IMR-90 (cell line): ENCODE measurements at regions not wholly inside any gene's neighbourhood (a gene's known extent, or its start where the extent isn't known, plus 50 kb on each side); places are given as distances from the start of the nearest gene placed in this dataset.

Experiments
- ATAC-seq: fragments of 200-7000 bp; cut with Tn5 transposase; 2 replicates; pipeline ENCODE4 v1.9.1; 2020; ENCODE audit warnings: low read depth, mild to moderate bottlenecking, moderate library complexity
- BruUV-seq: library from RNA; stranded (reverse); fragments of 400-500 nt; replicated peaks from 2 replicates; lab custom pipeline; 2021; lab: Mats Ljungman, UMichigan
- CTCF ChIA-PET: fragments of 300-600 bp; formaldehyde crosslinking; extraction: SDS; loops from one replicate; lab custom pipeline; 2021; ENCODE audit warnings: antibody characterized with exemption; lab: Yijun Ruan, JAX
- POLR2A ChIA-PET: fragments of 300-600 bp; sonication (Branson Sonifier 250); formaldehyde crosslinking; loops from one replicate; lab custom pipeline; 2022; ENCODE audit warnings: antibody characterized with exemption; ENCODE audit not compliant: unreplicated experiment; lab: Charles Lee
- DNase-seq: peaks from one replicate; pipeline ENCODE4 v3.0.0; 2013
- H2AFZ ChIP-seq: replicated peaks from 2 replicates; pipeline ENCODE3; 2013; ENCODE audit warnings: low read length, mild to moderate bottlenecking; ENCODE audit not compliant: poor library complexity
- H2AK5ac ChIP-seq: 2 replicates; pipeline ENCODE4 v1.6.1; 2013; ENCODE audit warnings: low read depth, low read length, inconsistent platforms
- H2AK9ac ChIP-seq: replicated peaks from 2 replicates; pipeline ENCODE3; 2013; ENCODE audit warnings: mild to moderate bottlenecking, low read depth, low read length, moderate library complexity; ENCODE audit not compliant: poor library complexity
- H2BK120ac ChIP-seq: 2 replicates; pipeline ENCODE4 v1.6.1; 2013; ENCODE audit warnings: low read depth, low read length, inconsistent platforms
- H2BK15ac ChIP-seq: 3 replicates; pipeline ENCODE4 v1.6.1; 2013; ENCODE audit warnings: low read depth, low read length, inconsistent platforms
- H2BK20ac ChIP-seq: 2 replicates; pipeline ENCODE4 v1.6.1; 2013; ENCODE audit warnings: low read depth, mild to moderate bottlenecking, inconsistent platforms, low read length, moderate library complexity
- H2BK5ac ChIP-seq: 2 replicates; pipeline ENCODE4 v1.6.1; 2013; ENCODE audit warnings: mild to moderate bottlenecking, low read depth, low read length, inconsistent platforms; ENCODE audit not compliant: poor library complexity, severe bottlenecking
- H3K14ac ChIP-seq: replicated peaks from 2 replicates; pipeline ENCODE4 v1.6.1; 2013; ENCODE audit warnings: low read depth, low read length, inconsistent platforms
- H3K18ac ChIP-seq: 2 replicates; pipeline ENCODE4 v1.6.1; 2013; ENCODE audit warnings: low read depth, low read length, control low read depth
- H3K23ac ChIP-seq: 2 replicates; pipeline ENCODE4 v1.6.1; 2013; ENCODE audit warnings: low read depth, low read length, inconsistent platforms
- H3K27ac ChIP-seq: 2 replicates; pipeline ENCODE4 v1.5.1; 2013; ENCODE audit warnings: mild to moderate bottlenecking, control low read depth, low read length; ENCODE audit not compliant: insufficient read depth
- H3K27me3 ChIP-seq: 2 replicates; pipeline ENCODE4 v1.6.1; 2013; ENCODE audit warnings: low read length; ENCODE audit not compliant: control insufficient read depth, insufficient read depth
- H3K36me3 ChIP-seq: 2 replicates; pipeline ENCODE4 v1.6.1; 2013; ENCODE audit warnings: low read length, mixed read lengths; ENCODE audit not compliant: control insufficient read depth, insufficient read depth
- H3K4ac ChIP-seq: 2 replicates; pipeline ENCODE4 v1.6.1; 2013; ENCODE audit warnings: low read depth, low read length, inconsistent platforms
- H3K4me1 ChIP-seq: 2 replicates; pipeline ENCODE4 v1.6.1; 2013; ENCODE audit warnings: low read length, mixed read lengths; ENCODE audit not compliant: control insufficient read depth, insufficient read depth
- H3K4me2 ChIP-seq: 2 replicates; pipeline ENCODE4 v1.6.1; 2013; ENCODE audit warnings: low read depth, mild to moderate bottlenecking, control low read depth, low read length, moderate library complexity
- H3K4me3 ChIP-seq: 2 replicates; pipeline ENCODE4 v1.5.1; 2013; ENCODE audit warnings: low read depth, mild to moderate bottlenecking, control low read depth, low read length, moderate library complexity; ENCODE audit not compliant: insufficient read depth
- H3K56ac ChIP-seq: 2 replicates; pipeline ENCODE4 v1.6.1; 2013; ENCODE audit warnings: low read length, inconsistent platforms; ENCODE audit not compliant: insufficient read depth; ENCODE audit errors: extremely low read depth
- H3K79me1 ChIP-seq, 2 experiments: 2 replicates each; pipeline ENCODE4 v1.6.1; 2013; ENCODE audit warnings: low read length in 2 of 2, inconsistent platforms in 1 of 2, low read depth in 1 of 2
- H3K9ac ChIP-seq: 2 replicates; pipeline ENCODE4 v1.6.1; 2013; ENCODE audit warnings: low read depth, low read length, control low read depth
- H3K9me1 ChIP-seq: 2 replicates; pipeline ENCODE4 v1.6.1; 2013; ENCODE audit warnings: low read length, inconsistent platforms; ENCODE audit not compliant: insufficient read depth
- H3K9me3 ChIP-seq: 2 replicates; pipeline ENCODE4 v1.6.1; 2013; ENCODE audit warnings: low read length; ENCODE audit not compliant: control insufficient read depth, insufficient read depth
- H4K20me1 ChIP-seq: 2 replicates; pipeline ENCODE4 v1.6.1; 2013; ENCODE audit warnings: low read length, inconsistent platforms; ENCODE audit not compliant: insufficient read depth
- H4K5ac ChIP-seq: 2 replicates; pipeline ENCODE4 v1.6.1; 2013; ENCODE audit warnings: mild to moderate bottlenecking, low read depth, low read length, control low read depth
- H4K8ac ChIP-seq, 2 experiments: 2 replicates each; pipeline ENCODE4 v1.6.1; 2013; ENCODE audit warnings: low read depth in 2 of 2, low read length in 2 of 2, control low read depth in 1 of 2, inconsistent platforms in 1 of 2
- H4K91ac ChIP-seq: 2 replicates; pipeline ENCODE4 v1.6.1; 2013; ENCODE audit warnings: low read depth, low read length, inconsistent platforms; ENCODE audit not compliant: insufficient read depth
- BHLHE40 ChIP-seq: fragments of 150-350 bp; IDR thresholded peaks from 2 replicates; pipeline ENCODE4 v1.6.1; 2016; ENCODE audit warnings: mild to moderate bottlenecking, low read depth, low read length
- MXI1 ChIP-seq: IDR thresholded peaks from 2 replicates; pipeline ENCODE4 v1.6.1; 2012; ENCODE audit warnings: low read depth, mild to moderate bottlenecking, low read length, moderate library complexity, borderline replicate concordance
- RAD21 ChIP-seq: IDR thresholded peaks from 2 replicates; pipeline ENCODE4 v1.6.1; 2012; ENCODE audit warnings: low read length, improper control_type of control experiment
- SMC3 ChIP-seq: fragments of 150-350 bp; IDR thresholded peaks from 2 replicates; pipeline ENCODE4 v1.6.1; 2016; ENCODE audit warnings: low read depth, mild to moderate bottlenecking, antibody characterized with exemption, low read length, moderate library complexity
- WGBS, 2 experiments: methylation state at CpG; one replicate each; pipeline versions ENCODE4 v1.1.5 to v1.1.7; 2013; ENCODE audit warnings: missing lambda C conversion rate in 2 of 2; ENCODE audit not compliant: insufficient read length in 1 of 2; ENCODE audit errors: extremely low coverage in 2 of 2; 5-methylcytosine and 5-hydroxymethylcytosine counted together
- dilution Hi-C: fragments of 300-500 bp; cut with HindIII; formaldehyde crosslinking; loops from one replicate; pipeline ENCODE4 v1.14.3; 2018; ENCODE audit warnings: low sequenced_read_pairs; ENCODE audit not compliant: unreplicated experiment
- in situ Hi-C: fragments of 300-500 bp; cut with MboI; formaldehyde crosslinking; loops from 3 replicates; pipeline ENCODE4 v1.14.3; 2019; ENCODE audit warnings: low sequenced_read_pairs, inconsistent platforms, mixed read lengths
- intact Hi-C: fragments of 100-400 bp; cut with micrococcal nuclease; formaldehyde crosslinking; loops from 2 replicates; pipeline ENCODE4 v1.10.0; 2022

GRCh38 chr3:117096549-117096948 is 387.0 kb downstream of the TUSC7 start:
- Histone ChIP-seq H3K18ac (no peak overlapping the region), H3K56ac (no peak overlapping the region), H4K20me1 (no peaks in the 10 kb centered on the region), H3K27ac (no peak overlapping the region), H3K4ac (no peak overlapping the region), H4K5ac (no peak overlapping the region), H2BK5ac (no peak overlapping the region), H3K4me2 (no peak overlapping the region), H2AFZ (no peak overlapping the region), H2AK5ac (no peak overlapping the region), H2BK120ac (no peak overlapping the region), H3K9me3 (no peaks in the 10 kb centered on the region), H3K79me1 (no peaks in the 10 kb centered on the region), H3K14ac (no peak overlapping the region), H2AK9ac (no peak overlapping the region), H3K4me1 (no peaks in the 10 kb centered on the region), H4K91ac (no peak overlapping the region), H2BK15ac (no peak overlapping the region), H3K23ac (no peak overlapping the region), H3K4me3 (no peak overlapping the region), H2BK20ac (no peak overlapping the region), H3K27me3 (no peaks in the 10 kb centered on the region), H3K9ac (no peak overlapping the region), H3K36me3 (no peaks in the 10 kb centered on the region), H3K9me1 (no peaks in the 10 kb centered on the region), H4K8ac (no peak overlapping the region)
- TF ChIP-seq SMC3 (no peak), MXI1 (no peak), RAD21 (no peak), BHLHE40 (no peak)
- WGBS, 2 experiments, result no CpG with 5 or more reads among the region's 4 CpGs
- intact Hi-C loops, result no loop called here
- no peak for ATAC-seq
- CTCF ChIA-PET, result no interaction called here
- in situ Hi-C loops, result no loop called here
- DNase-seq, result no peak
- dilution Hi-C loops, result no loop called here
- POLR2A ChIA-PET, result no interaction called here
- no TSS peak for BruUV-seq
